ENCODE measurements at regions not wholly inside any gene's neighbourhood (a gene's known extent, or its start where the extent isn't known, plus 50 kb on each side); places are given as distances from the start of the nearest gene placed in this dataset.

- H3K56ac ChIP-seq (replicated peaks; ENCODE audit: insufficient read length, low read depth, low read length), result no peak overlapping the region
- H4K8ac ChIP-seq (ENCODE audit: extremely low read depth, insufficient read depth, low read length), result no peak overlapping the region
- H3K79me1 ChIP-seq (ENCODE audit: low read depth, low read length), result no peaks in the 10 kb centered on the region
- H3K14ac ChIP-seq (ENCODE audit: insufficient read length), result no peak overlapping the region
- WGBS, 2 experiments (ENCODE audit: extremely low coverage in 1 of 2, insufficient coverage in 1 of 2, insufficient read length in 1 of 2, insufficient replicate concordance in 2 of 2, low coverage in 1 of 2, low lambda C conversion rate in 2 of 2, missing lambda C conversion rate in 1 of 2), result 100% methylated on average over 1 of the region's 1 CpG; no CpG with 5 or more reads in 1 of the 2 experiments
- H3K9me3 ChIP-seq (ENCODE audit: insufficient read depth in 2 of 2, low read depth in 1 of 2, low read length in 1 of 2), result no peaks in the 10 kb centered on the region
- no peak overlapping the region for H2AFZ ChIP-seq (ENCODE audit: low read length)
- H2BK5ac ChIP-seq (ENCODE audit: low read depth, low read length), result no peak overlapping the region
- H3K23me2 ChIP-seq (ENCODE audit: low read depth, low read length), result no peaks in the 10 kb centered on the region
- no peak overlapping the region for H3K23ac ChIP-seq (ENCODE audit: insufficient read length)
- H3K4me2 ChIP-seq (ENCODE audit: insufficient read depth in 1 of 2, low read depth in 2 of 2, low read length in 2 of 2), result no peak overlapping the region
- CTCF ChIA-PET (ENCODE audit: partially characterized antibody), result no interaction called here
- no peak overlapping the region for H3K27ac ChIP-seq (ENCODE audit: low read depth, low read length)
- H4K91ac ChIP-seq (replicated peaks; ENCODE audit: insufficient read length, low read length), result no peak overlapping the region
- no peak for TF ChIP-seq RBBP5 (IDR thresholded peaks at IDR 0.05; ENCODE audit: borderline replicate concordance, low read depth, low read length)
- TF ChIP-seq CBX5 (IDR thresholded peaks at IDR 0.05; ENCODE audit: low read depth, low read length), result no peak
- no peak for TF ChIP-seq FOSL1 (IDR thresholded peaks at IDR 0.05; ENCODE audit: insufficient read depth, low read depth, low read length)
- TF ChIP-seq ASH2L (IDR thresholded peaks at IDR 0.05; ENCODE audit: low read length), result no peak
- TF ChIP-seq CTBP2 (IDR thresholded peaks at IDR 0.05; ENCODE audit: borderline replicate concordance, insufficient read depth, insufficient read length, low read length), result no peak
- TF ChIP-seq PHF8 (conservative IDR thresholded peaks at IDR 0.05; ENCODE audit: low read depth, low read length), result no peak
- no peak for TF ChIP-seq HDAC6 (IDR thresholded peaks at IDR 0.05; ENCODE audit: low read depth, low read length)
- TF ChIP-seq SP2 (IDR thresholded peaks at IDR 0.05; ENCODE audit: low read length), result no peak
- TF ChIP-seq RAD21 (IDR thresholded peaks at IDR 0.05 in 1 of 2, conservative IDR thresholded peaks at IDR 0.05 in 1 of 2; ENCODE audit: low read depth in 2 of 2, low read length in 2 of 2), result no peak
- no peak overlapping the region for H3K4ac ChIP-seq (replicated peaks; ENCODE audit: insufficient read length, low read depth, low read length)
- no peak overlapping the region for H2BK15ac ChIP-seq (ENCODE audit: low read length)
- no peak overlapping the region for H2AK5ac ChIP-seq (ENCODE audit: low read depth, low read length)
- no peak overlapping the region for H2BK120ac ChIP-seq (replicated peaks; ENCODE audit: low read depth, low read length)
- H3K18ac ChIP-seq (ENCODE audit: extremely low read depth, low read length), result no peak overlapping the region
- H3K79me2 ChIP-seq (ENCODE audit: control insufficient read depth in 1 of 2, insufficient read depth in 2 of 2, low read length in 2 of 2), result no peaks in the 10 kb centered on the region
- no peak overlapping the region for H2BK20ac ChIP-seq (ENCODE audit: low read length)
- H4K5ac ChIP-seq (ENCODE audit: insufficient read length, low read depth, low read length), result no peak overlapping the region
- H3K36me3 ChIP-seq (ENCODE audit: control insufficient read depth in 2 of 4, insufficient read depth in 4 of 4, low read length in 3 of 4), result no peaks in the 10 kb centered on the region
- no peaks in the 10 kb centered on the region for H3K4me1 ChIP-seq (replicated peaks in 1 of 4; ENCODE audit: control insufficient read depth in 3 of 4, insufficient read depth in 4 of 4, low read length in 3 of 4)
- no peak overlapping the region for H2BK12ac ChIP-seq (ENCODE audit: low read depth, low read length)
- no peaks in the 10 kb centered on the region for H3K27me3 ChIP-seq (replicated peaks in 1 of 4; ENCODE audit: control insufficient read depth in 3 of 4, extremely low read depth in 1 of 4, insufficient read depth in 3 of 4, low read length in 3 of 4)
- FAIRE-seq (no peak), DNase-seq (ENCODE audit: low read depth in 1 of 2, low spot score in 2 of 2) (no peak)
- POLR2A ChIA-PET (ENCODE audit: partially characterized antibody), result no interaction called here
- no peak overlapping the region for H3K9ac ChIP-seq (replicated peaks in 1 of 4; ENCODE audit: extremely low read depth in 1 of 4, low read depth in 3 of 4, low read length in 3 of 4)
- no peak overlapping the region for H3K4me3 ChIP-seq (ENCODE audit: extremely low read depth in 1 of 4, insufficient read depth in 2 of 4, low read depth in 3 of 4, low read length in 4 of 4)
- H4K20me1 ChIP-seq (replicated peaks in 1 of 2; ENCODE audit: control insufficient read depth in 1 of 2, insufficient read depth in 2 of 2, low read length in 2 of 2), result no peaks in the 10 kb centered on the region
Measured at GRCh38 chr5:15333091-15333490, 166.9 kb upstream of the FBXL7 start.

Data from H1 (cell line).